IPS-11a (cell line): ENCODE measurements at regions not wholly inside any gene's neighbourhood (a gene's known extent, or its start where the extent isn't known, plus 50 kb on each side); places are given as distances from the start of the nearest gene placed in this dataset.

Experiments
- H3K4me3 ChIP-seq: one replicate; pipeline ENCODE4 v1.5.1; 2013; ENCODE audit warnings: low read depth, low read length, control low read depth

GRCh38 chr14:26925876-26926584, 328.2 kb upstream of the NOVA1 start:
- H3K4me3 ChIP-seq, result no peak overlapping the region

- no peak overlapping the region for H3K4me3 ChIP-seq
Observed at GRCh38 chr14:26926585-26926984, 328.8 kb upstream of the NOVA1 start.

- no peak overlapping the region for H3K4me3 ChIP-seq
Observed at GRCh38 chr14:26928019-26928418, 330.2 kb upstream of the NOVA1 start.

GRCh38 chr14:26929361-26929760, 331.5 kb upstream of the NOVA1 start:
- H3K4me3 ChIP-seq, result no peak overlapping the region

GRCh38 chr14:26930576-26930975, 332.7 kb upstream of the NOVA1 start:
- H3K4me3 ChIP-seq, result no peak overlapping the region

- no peak overlapping the region for H3K4me3 ChIP-seq
Observed at GRCh38 chr14:26932606-26933005, 334.8 kb upstream of the NOVA1 start.

- H3K4me3 ChIP-seq, result no peak overlapping the region
Observed at GRCh38 chr14:26933431-26933830, 335.6 kb upstream of the NOVA1 start.

- no peak overlapping the region for H3K4me3 ChIP-seq
Observed at GRCh38 chr14:26934151-26934550, 336.3 kb upstream of the NOVA1 start.

GRCh38 chr14:26935733-26936132, 337.9 kb upstream of the NOVA1 start:
- no peak overlapping the region for H3K4me3 ChIP-seq

- no peak overlapping the region for H3K4me3 ChIP-seq
Observed at GRCh38 chr14:26938054-26938453, 340.2 kb upstream of the NOVA1 start.

- no peak overlapping the region for H3K4me3 ChIP-seq
Observed at GRCh38 chr14:26939755-26940154, 341.9 kb upstream of the NOVA1 start.

GRCh38 chr14:26941521-26941920, 343.7 kb upstream of the NOVA1 start:
- no peak overlapping the region for H3K4me3 ChIP-seq

- no peak overlapping the region for H3K4me3 ChIP-seq
Observed at GRCh38 chr14:26947265-26947664, 349.4 kb upstream of the NOVA1 start.

- H3K4me3 ChIP-seq, result no peak overlapping the region
Observed at GRCh38 chr14:26959437-26959836, 361.6 kb upstream of the NOVA1 start.

GRCh38 chr14:26959972-26960660, 362.3 kb upstream of the NOVA1 start:
- no peak overlapping the region for H3K4me3 ChIP-seq

- no peak overlapping the region for H3K4me3 ChIP-seq
Observed at GRCh38 chr14:26963711-26964110, 365.9 kb upstream of the NOVA1 start.

GRCh38 chr14:26965490-26965889, 367.7 kb upstream of the NOVA1 start:
- no peak overlapping the region for H3K4me3 ChIP-seq

GRCh38 chr14:26966908-26967307, 369.1 kb upstream of the NOVA1 start:
- H3K4me3 ChIP-seq, result no peak overlapping the region

GRCh38 chr14:26974965-26975364, 377.1 kb upstream of the NOVA1 start:
- H3K4me3 ChIP-seq, result no peak overlapping the region

- no peak overlapping the region for H3K4me3 ChIP-seq
Observed at GRCh38 chr14:26982071-26982470, 384.2 kb upstream of the NOVA1 start.

GRCh38 chr14:26984311-26985177, 386.7 kb upstream of the NOVA1 start:
- H3K4me3 ChIP-seq, result no peak overlapping the region
